ENCODE measurements at regions not wholly inside any gene's neighbourhood (a gene's known extent, or its start where the extent isn't known, plus 50 kb on each side); places are given as distances from the start of the nearest gene placed in this dataset.

- H3K27ac ChIP-seq (ENCODE audit: insufficient read depth in 1 of 2, low read depth in 1 of 2, low read length in 2 of 2, poor library complexity in 1 of 2, severe bottlenecking in 2 of 2): no peak overlapping the region
- POLR2A ChIA-PET: no interaction called here
- CTCF ChIA-PET: interaction anchor here (1.5 to 16.7 kb wide), 6 partner anchors 11 to 871 kb away, joined by 3 to 164 read pairs (median 5); no protein-coding TSS in a partner anchor
- no peak overlapping the region for H3K4me3 ChIP-seq (ENCODE audit: control insufficient read depth in 1 of 7, extremely low read depth in 1 of 7, insufficient read depth in 4 of 7, low read depth in 2 of 7, low read length in 6 of 7)
- no peaks in the 10 kb centered on the region for H3K27me3 ChIP-seq (replicated peaks in 2 of 5; ENCODE audit: control insufficient read depth in 4 of 5, insufficient read depth in 5 of 5, low read length in 4 of 5)
- no peaks in the 10 kb centered on the region for H3K4me1 ChIP-seq (ENCODE audit: control extremely low read depth in 1 of 4, control insufficient read depth in 4 of 4, insufficient read depth in 4 of 4, low read length in 3 of 4)
- DNase-seq: no peak
- no peaks in the 10 kb centered on the region for H3K9me3 ChIP-seq (ENCODE audit: control extremely low read depth in 1 of 5, control insufficient read depth in 4 of 5, insufficient read depth in 2 of 5, low read depth in 1 of 5, low read length in 4 of 5)
- no peaks in the 10 kb centered on the region for H3K36me3 ChIP-seq (ENCODE audit: control insufficient read depth in 4 of 4, insufficient read depth in 4 of 4, low read length in 3 of 4)
Observed at GRCh38 chr1:60977661-60978060, 104.7 kb upstream of the NFIA start.

GRCh38 chr1:60974524-60975372, 107.6 kb upstream of the NFIA start:
- Histone ChIP-seq H3K4me3 (ENCODE audit: control insufficient read depth in 1 of 7, extremely low read depth in 1 of 7, insufficient read depth in 4 of 7, low read depth in 2 of 7, low read length in 6 of 7) (no peak overlapping the region), H3K27ac (ENCODE audit: insufficient read depth in 1 of 2, low read depth in 1 of 2, low read length in 2 of 2, poor library complexity in 1 of 2, severe bottlenecking in 2 of 2) (no peak overlapping the region), H3K36me3 (ENCODE audit: control insufficient read depth in 4 of 4, insufficient read depth in 4 of 4, low read length in 3 of 4) (no peaks in the 10 kb centered on the region), H3K27me3 (replicated peaks in 2 of 5; ENCODE audit: control insufficient read depth in 4 of 5, insufficient read depth in 5 of 5, low read length in 4 of 5) (no peaks in the 10 kb centered on the region), H3K9me3 (ENCODE audit: control extremely low read depth in 1 of 5, control insufficient read depth in 4 of 5, insufficient read depth in 2 of 5, low read depth in 1 of 5, low read length in 4 of 5) (no peaks in the 10 kb centered on the region), H3K4me1 (ENCODE audit: control extremely low read depth in 1 of 4, control insufficient read depth in 4 of 4, insufficient read depth in 4 of 4, low read length in 3 of 4) (no peaks in the 10 kb centered on the region)
- ChIA-PET POLR2A (interaction anchor here (0.6 kb wide), 1 partner anchor 21 kb away, joined by 7 read pairs; no protein-coding TSS in a partner anchor), CTCF (interaction anchor here (0.7 to 16.7 kb wide), 9 partner anchors 8 to 879 kb away, joined by 3 to 164 read pairs (median 4); no protein-coding TSS in a partner anchor)
- 100% methylated on average over 1 of the region's 5 CpGs for WGBS (ENCODE audit: insufficient coverage)
- no peak for DNase-seq

- H3K4me3 ChIP-seq (ENCODE audit: control insufficient read depth in 1 of 7, extremely low read depth in 1 of 7, insufficient read depth in 4 of 7, low read depth in 2 of 7, low read length in 6 of 7): no peak overlapping the region
Observed at GRCh38 chr1:60973668-60974067, 108.7 kb upstream of the NFIA start.

GRCh38 chr1:60972841-60973364, 109.5 kb upstream of the NFIA start:
- Histone ChIP-seq H3K36me3 (ENCODE audit: control insufficient read depth in 4 of 4, insufficient read depth in 4 of 4, low read length in 3 of 4) (no peaks in the 10 kb centered on the region), H3K27ac (ENCODE audit: insufficient read depth in 1 of 2, low read depth in 1 of 2, low read length in 2 of 2, poor library complexity in 1 of 2, severe bottlenecking in 2 of 2) (no peak overlapping the region), H3K4me1 (ENCODE audit: control extremely low read depth in 1 of 4, control insufficient read depth in 4 of 4, insufficient read depth in 4 of 4, low read length in 3 of 4) (peaks cover 0 to 2% (median 0%) of the 10 kb centered on the region in 4 experiments), H3K27me3 (replicated peaks in 2 of 5; ENCODE audit: control insufficient read depth in 4 of 5, insufficient read depth in 5 of 5, low read length in 4 of 5) (no peaks in the 10 kb centered on the region), H3K9me3 (ENCODE audit: control extremely low read depth in 1 of 5, control insufficient read depth in 4 of 5, insufficient read depth in 2 of 5, low read depth in 1 of 5, low read length in 4 of 5) (no peaks in the 10 kb centered on the region), H3K4me3 (ENCODE audit: control insufficient read depth in 1 of 7, extremely low read depth in 1 of 7, insufficient read depth in 4 of 7, low read depth in 2 of 7, low read length in 6 of 7) (no peak overlapping the region)
- WGBS (ENCODE audit: insufficient coverage): 59% methylated on average over 4 of the region's 4 CpGs
- DNase-seq: peak in 2 of 3 donors; percentile 67 to 77
- ChIA-PET POLR2A (no interaction called here), CTCF (interaction anchor here (0.8 to 16.7 kb wide), 6 partner anchors 48 to 880 kb away, joined by 3 to 164 read pairs (median 4); no protein-coding TSS in a partner anchor)

More at GRCh38 chr1:60973668-60974067, 108.7 kb upstream of the NFIA start:
- CTCF ChIA-PET: interaction anchor here (0.7 to 16.7 kb wide), 5 partner anchors 9 to 483 kb away, joined by 3 to 164 read pairs (median 4); no protein-coding TSS in a partner anchor
- H3K4me1 ChIP-seq (ENCODE audit: control extremely low read depth in 1 of 4, control insufficient read depth in 4 of 4, insufficient read depth in 4 of 4, low read length in 3 of 4): no peaks in the 10 kb centered on the region
- H3K9me3 ChIP-seq (ENCODE audit: control extremely low read depth in 1 of 5, control insufficient read depth in 4 of 5, insufficient read depth in 2 of 5, low read depth in 1 of 5, low read length in 4 of 5): no peaks in the 10 kb centered on the region
- 97% methylated on average over 3 of the region's 4 CpGs for WGBS (ENCODE audit: insufficient coverage)
- POLR2A ChIA-PET: no interaction called here
- no peaks in the 10 kb centered on the region for H3K27me3 ChIP-seq (replicated peaks in 2 of 5; ENCODE audit: control insufficient read depth in 4 of 5, insufficient read depth in 5 of 5, low read length in 4 of 5)
- no peak for DNase-seq
- H3K27ac ChIP-seq (ENCODE audit: insufficient read depth in 1 of 2, low read depth in 1 of 2, low read length in 2 of 2, poor library complexity in 1 of 2, severe bottlenecking in 2 of 2): no peak overlapping the region
- no peaks in the 10 kb centered on the region for H3K36me3 ChIP-seq (ENCODE audit: control insufficient read depth in 4 of 4, insufficient read depth in 4 of 4, low read length in 3 of 4)

GRCh38 chr1:60971330-60971729, 111.0 kb upstream of the NFIA start:
- POLR2A ChIA-PET: no interaction called here
- DNase-seq: no peak
- Histone ChIP-seq H3K4me3 (ENCODE audit: control insufficient read depth in 1 of 7, extremely low read depth in 1 of 7, insufficient read depth in 4 of 7, low read depth in 2 of 7, low read length in 6 of 7) (no peak overlapping the region), H3K27ac (ENCODE audit: insufficient read depth in 1 of 2, low read depth in 1 of 2, low read length in 2 of 2, poor library complexity in 1 of 2, severe bottlenecking in 2 of 2) (no peak overlapping the region), H3K9me3 (ENCODE audit: control extremely low read depth in 1 of 5, control insufficient read depth in 4 of 5, insufficient read depth in 2 of 5, low read depth in 1 of 5, low read length in 4 of 5) (peaks cover 0 to 5% (median 0%) of the 10 kb centered on the region in 5 experiments), H3K4me1 (ENCODE audit: control extremely low read depth in 1 of 4, control insufficient read depth in 4 of 4, insufficient read depth in 4 of 4, low read length in 3 of 4) (peaks cover 0 to 6% (median 0%) of the 10 kb centered on the region in 4 experiments), H3K27me3 (replicated peaks in 2 of 5; ENCODE audit: control insufficient read depth in 4 of 5, insufficient read depth in 5 of 5, low read length in 4 of 5) (no peaks in the 10 kb centered on the region), H3K36me3 (ENCODE audit: control insufficient read depth in 4 of 4, insufficient read depth in 4 of 4, low read length in 3 of 4) (no peaks in the 10 kb centered on the region)
- CTCF ChIA-PET: interaction anchor here (1.1 to 16.7 kb wide), 6 partner anchors 10 to 882 kb away, joined by 3 to 164 read pairs (median 4); no protein-coding TSS in a partner anchor
- WGBS (ENCODE audit: insufficient coverage): 100% methylated on average over 1 of the region's 2 CpGs

- DNase-seq: peak in 2 of 3 donors; percentile 61 to 64
- Histone ChIP-seq H3K27me3 (replicated peaks in 2 of 5; ENCODE audit: control insufficient read depth in 4 of 5, insufficient read depth in 5 of 5, low read length in 4 of 5) (no peaks in the 10 kb centered on the region), H3K27ac (ENCODE audit: insufficient read depth in 1 of 2, low read depth in 1 of 2, low read length in 2 of 2, poor library complexity in 1 of 2, severe bottlenecking in 2 of 2) (no peak overlapping the region), H3K4me3 (ENCODE audit: control insufficient read depth in 1 of 7, extremely low read depth in 1 of 7, insufficient read depth in 4 of 7, low read depth in 2 of 7, low read length in 6 of 7) (no peak overlapping the region), H3K4me1 (ENCODE audit: control extremely low read depth in 1 of 4, control insufficient read depth in 4 of 4, insufficient read depth in 4 of 4, low read length in 3 of 4) (peaks cover 0 to 6% (median 0%) of the 10 kb centered on the region in 4 experiments), H3K36me3 (ENCODE audit: control insufficient read depth in 4 of 4, insufficient read depth in 4 of 4, low read length in 3 of 4) (no peaks in the 10 kb centered on the region), H3K9me3 (ENCODE audit: control extremely low read depth in 1 of 5, control insufficient read depth in 4 of 5, insufficient read depth in 2 of 5, low read depth in 1 of 5, low read length in 4 of 5) (peaks cover 0 to 12% (median 7%) of the 10 kb centered on the region in 5 experiments)
- WGBS (ENCODE audit: insufficient coverage): 81% methylated on average over 5 of the region's 9 CpGs
- ChIA-PET CTCF (interaction anchor here (1.0 to 16.7 kb wide), 6 partner anchors 10 to 883 kb away, joined by 3 to 164 read pairs (median 4); no protein-coding TSS in a partner anchor), POLR2A (no interaction called here)
Observed at GRCh38 chr1:60969971-60970509, 112.3 kb upstream of the NFIA start.
